HG03064 (cell line): ENCODE measurements at regions not wholly inside any gene's neighbourhood (a gene's known extent, or its start where the extent isn't known, plus 50 kb on each side); places are given as distances from the start of the nearest gene placed in this dataset.
"Not testable (repeated sequence)": the region's sequence is repeated elsewhere in the genome, so short reads cannot be mapped to it uniquely, and the experiment has no call there.

Source experiments
- ATAC-seq: cut with Tn5 transposase; IDR thresholded peaks from one replicate; pipeline ENCODE4 v1.9.1; 2021; ENCODE audit warnings: low read depth; ENCODE audit not compliant: unreplicated experiment

DNA sequence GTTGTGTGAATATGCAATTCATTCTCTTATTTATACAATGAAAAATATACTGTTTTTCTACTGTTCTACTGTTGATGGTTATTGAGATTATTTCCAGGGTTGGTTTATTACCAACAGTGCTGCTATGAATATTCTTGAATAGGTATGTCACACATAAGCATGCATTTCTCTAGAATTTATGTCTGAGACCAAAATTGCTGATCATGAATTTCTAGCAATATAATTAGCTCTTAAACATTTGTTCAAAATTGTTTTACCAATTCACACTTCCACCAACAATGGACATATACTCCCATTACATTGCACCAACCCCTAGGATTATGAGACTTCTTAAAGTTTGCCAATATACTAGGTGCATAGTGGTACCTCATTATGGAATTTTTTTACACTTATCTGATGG is 164.1 kb upstream of the KCNQ5 start:
- ATAC-seq, result no peak

DNA sequence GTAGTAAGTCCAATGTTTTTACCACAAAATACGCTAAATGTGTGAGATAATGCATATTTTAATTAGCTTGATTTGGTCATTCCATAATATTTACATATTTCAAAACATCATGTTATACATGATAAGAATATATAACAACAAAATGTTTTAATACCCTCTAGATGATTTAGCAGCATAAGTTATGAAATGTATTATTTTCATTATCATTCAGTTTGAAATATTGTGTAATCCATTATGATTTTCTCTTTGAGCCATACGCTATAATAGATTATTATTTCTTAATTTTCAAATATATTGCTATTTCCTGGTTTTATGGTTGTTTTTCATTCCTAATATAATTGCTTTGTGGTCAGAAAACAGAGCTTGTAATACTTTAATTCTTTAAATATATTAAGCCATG is 163.3 kb upstream of the KCNQ5 start:
- ATAC-seq, result no peak

DNA sequence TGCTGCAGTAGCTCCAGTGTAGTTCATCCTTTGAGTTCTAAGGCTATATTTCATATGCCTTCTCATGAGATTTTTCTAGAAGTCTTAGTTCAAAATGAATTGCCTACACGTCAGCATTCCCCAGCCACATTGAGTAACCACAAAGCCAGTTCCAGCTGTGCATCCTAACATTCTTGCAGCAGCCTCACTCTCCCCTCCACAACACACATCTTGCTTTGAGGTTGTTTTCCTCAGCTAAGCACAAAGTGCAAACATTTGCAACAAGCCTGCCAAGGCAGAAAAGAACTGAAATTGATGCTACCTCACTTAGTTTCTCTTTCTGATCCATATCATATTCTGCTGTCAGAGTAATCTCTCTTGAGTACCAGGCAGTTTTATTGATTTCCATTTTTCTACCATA is 160.7 kb upstream of the KCNQ5 start:
- no peak for ATAC-seq

DNA sequence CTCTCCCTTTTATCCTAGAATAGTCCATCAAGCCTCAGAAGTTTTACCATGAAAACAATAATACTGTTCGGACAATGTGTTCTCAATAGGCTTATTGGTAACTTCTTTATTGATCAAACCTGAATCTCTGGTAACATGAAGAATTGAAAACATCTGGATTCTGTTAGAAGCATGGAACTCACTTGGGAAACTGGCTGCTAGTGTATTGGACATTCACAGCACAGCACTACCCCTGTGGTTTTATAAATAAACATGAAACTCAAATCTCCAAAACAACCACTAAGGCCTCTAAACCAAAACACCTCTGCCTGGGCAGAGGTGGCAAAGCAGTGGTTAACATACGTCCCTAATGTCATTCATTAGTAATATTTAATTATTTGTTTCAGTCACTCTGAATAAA is 157.6 kb upstream of the KCNQ5 start:
- ATAC-seq, result no peak

DNA sequence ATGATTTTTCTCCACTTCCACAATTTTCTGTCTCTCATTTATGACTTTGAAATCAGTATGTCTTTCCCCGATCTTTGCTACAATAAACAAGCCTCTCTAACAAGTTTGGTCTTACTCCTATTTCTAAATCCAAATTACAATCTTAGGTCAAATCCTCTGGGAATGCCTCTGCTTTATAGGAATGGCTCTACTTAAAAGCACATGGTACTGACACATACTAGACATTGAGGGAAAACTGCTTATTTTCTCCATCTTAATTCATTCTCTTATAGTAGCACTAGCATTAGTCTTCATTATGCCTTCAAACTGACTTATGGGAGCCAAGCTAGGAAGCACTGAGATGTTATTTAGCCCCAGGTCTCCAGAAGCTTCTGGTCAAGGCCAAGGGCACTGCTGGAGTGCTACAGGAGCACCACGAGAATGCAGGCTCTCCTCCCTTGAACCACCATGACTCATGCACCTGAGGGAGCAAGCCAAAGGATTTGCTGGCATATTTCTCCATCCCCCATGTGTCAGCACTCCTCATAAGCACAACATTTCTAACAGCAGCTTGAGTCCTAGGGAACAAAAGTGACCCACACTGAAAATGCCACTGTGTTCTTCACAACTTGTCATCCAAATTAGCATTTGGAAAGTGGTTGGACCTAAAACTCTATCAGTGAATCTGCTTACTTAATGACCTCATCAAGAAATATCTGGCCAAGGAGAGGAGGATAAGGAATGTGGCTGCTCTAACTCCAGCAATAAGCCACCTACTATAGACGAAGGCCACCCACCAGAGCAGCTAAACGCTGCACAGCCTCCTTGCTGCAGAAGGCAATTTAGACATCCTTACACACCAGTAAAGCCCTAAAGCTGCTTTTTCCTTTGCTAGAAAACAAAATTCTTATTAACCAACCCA is 156.8 kb upstream of the KCNQ5 start:
- no peak for ATAC-seq

DNA sequence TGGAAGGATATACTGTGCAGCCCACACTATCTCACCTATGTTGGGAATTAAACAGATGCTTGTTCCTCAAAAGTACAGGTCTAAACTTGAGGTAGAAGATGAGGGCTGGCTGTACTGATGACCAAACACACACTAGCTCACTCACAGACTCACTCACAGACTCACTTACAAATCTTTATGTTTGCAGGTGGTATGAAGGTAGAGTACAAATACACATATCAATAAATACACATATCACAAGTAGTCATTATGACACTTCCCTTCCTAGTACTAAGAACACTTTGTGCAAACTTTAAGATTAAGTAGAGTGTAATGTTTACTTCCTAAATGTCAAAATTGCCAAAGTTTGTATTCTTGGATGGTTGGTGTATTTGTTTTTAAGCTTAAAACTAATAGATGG is 155.4 kb upstream of the KCNQ5 start:
- no peak for ATAC-seq

DNA sequence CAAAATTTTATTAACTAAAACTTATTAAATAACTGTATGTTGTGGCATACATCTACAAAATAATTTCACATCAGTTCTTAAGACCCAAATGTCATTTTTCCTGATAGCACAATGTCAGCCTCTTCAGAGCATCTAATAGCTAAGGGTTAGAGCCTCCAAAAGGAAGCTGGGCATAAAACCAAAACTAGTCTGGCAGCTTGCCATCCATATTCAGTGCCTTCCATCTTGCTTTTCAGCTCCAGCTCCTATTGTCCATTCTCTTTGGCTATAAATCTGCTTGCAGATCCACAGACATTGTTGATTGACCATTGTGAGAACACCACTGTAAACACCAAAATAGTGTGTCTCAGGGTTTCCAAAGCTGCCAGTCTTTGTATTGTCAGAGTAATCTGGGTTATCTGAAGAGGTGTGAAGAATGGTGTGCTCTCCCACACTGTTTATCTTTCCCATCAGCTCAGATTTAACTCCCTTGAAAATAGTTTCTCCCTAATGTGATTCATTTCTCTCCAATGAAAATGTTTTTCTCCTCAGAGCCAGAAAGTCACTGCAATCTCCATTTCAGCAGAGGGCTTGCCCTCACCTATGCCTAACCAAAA is 154.8 kb upstream of the KCNQ5 start:
- ATAC-seq, result no peak

DNA sequence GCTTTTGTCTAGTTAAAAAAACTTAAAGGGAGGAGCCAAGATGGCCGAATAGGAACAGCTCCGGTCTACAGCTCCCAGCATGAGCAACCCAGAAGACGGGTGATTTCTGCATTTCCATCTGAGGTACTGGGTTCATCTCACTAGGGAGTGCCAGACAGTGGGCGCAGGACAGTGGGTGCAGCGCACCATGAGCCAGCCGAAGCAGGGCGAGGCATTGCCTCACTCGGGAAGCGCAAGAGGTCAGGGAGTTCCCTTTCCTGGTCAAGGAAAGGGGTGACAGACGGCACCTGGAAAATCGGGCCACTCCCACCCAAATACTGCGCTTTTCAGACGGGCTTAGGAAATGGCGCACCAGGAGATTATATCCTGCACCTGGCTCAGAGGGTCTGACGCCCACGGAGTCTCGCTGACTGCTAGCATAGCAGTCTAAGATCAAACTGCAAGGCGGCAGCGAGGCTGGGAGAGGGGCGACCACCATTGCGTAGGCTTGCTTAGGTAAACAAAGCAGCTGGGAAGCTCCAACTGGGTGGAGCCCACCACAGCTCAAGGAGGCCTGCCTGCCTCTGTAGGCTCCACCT is 152.4 kb upstream of the KCNQ5 start:
- ATAC-seq, result not testable (repeated sequence)

DNA sequence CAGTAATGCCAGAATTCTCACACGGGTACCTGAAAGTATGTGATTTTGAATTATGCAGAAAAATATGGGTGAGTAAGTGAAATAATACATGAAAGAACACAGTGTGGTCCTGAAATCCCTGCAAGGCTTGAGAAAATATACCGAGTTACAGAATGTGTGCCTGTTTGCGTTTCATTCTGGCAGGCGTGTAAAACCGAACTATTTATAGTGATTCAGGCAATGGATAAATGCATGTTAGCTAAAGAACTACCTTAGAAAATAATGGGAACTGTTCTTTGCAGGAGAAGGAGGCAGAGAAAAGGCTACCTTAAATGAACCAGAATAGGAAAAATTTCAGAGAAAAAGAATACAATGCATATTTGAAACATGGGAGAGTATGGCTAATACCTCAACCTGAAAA is 145.8 kb upstream of the KCNQ5 start:
- no peak for ATAC-seq

DNA sequence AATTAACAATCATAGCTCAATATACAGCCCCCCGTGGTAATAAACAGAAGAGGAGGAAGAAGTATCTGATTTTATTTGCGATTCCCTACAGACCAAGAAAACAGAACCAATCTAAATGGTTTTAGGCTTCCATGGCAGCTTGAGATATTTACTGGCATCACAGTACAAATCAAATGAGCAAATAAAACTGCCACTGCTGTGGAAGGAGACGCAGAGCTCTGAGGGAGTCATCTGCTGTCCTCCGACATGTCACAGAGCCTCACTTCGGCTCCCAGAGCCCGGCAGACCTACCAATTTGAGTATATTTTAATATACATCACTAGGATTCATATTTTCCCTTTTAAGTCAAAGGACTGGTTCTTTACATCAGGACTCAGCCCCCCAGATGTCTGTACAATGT is 145.2 kb upstream of the KCNQ5 start:
- ATAC-seq, result no peak

DNA sequence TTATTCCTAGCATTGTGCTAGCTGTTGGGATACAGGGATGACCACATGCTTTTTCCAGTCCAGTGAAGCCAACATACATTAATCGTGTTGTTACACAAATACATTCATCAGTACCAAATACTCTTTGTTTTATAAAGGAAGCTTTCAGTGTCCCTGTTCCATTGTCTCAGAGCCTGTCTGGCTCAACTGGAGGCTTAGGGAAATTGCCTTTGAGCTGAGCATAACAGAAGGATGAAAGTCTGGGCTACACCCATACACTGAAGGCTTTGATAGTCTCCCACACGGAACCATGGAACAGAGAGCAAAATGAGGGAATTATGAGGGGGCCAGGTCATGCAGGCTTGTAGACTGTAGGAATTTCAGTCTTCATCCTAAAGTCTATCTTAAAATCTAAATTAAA is 126.4 kb upstream of the KCNQ5 start:
- ATAC-seq, result no peak

DNA sequence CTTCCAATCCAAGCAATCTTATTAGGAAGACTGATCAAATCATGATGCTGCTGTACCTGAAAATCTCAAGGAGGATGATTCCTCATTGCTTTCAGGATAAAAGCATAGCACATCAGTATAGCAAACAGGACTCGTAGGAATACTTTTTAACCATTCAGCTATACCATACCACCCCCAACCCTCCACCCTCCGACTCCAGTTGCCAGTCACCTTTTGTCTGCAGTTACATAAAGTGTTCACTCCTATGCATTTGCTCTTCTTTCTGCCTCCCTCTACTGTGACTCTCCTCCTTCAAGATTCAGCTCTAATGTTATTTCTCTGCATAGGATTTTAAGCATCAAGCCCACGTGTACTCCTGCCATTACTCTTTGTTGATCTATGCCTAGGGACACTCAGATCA is 124.7 kb upstream of the KCNQ5 start:
- no peak for ATAC-seq

DNA sequence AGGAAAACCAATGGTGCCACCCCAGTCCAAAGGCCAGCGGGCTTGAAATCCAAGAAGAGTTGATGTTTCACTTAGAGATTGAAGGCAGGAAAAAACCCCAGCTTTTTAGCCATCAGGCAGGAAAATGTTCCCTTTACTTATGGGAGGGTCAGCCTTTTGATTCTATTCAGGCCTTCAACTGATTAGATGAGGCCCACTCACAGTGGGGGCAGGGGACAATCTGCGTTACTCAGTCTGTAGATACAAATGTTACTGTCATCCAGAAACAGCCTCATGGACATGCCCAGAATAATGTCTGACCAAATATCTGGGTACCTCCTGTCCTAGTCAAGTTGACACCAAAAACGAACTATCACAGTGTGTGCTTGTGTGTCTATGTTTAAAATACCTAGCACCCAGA is 121.2 kb upstream of the KCNQ5 start:
- ATAC-seq, result no peak

DNA sequence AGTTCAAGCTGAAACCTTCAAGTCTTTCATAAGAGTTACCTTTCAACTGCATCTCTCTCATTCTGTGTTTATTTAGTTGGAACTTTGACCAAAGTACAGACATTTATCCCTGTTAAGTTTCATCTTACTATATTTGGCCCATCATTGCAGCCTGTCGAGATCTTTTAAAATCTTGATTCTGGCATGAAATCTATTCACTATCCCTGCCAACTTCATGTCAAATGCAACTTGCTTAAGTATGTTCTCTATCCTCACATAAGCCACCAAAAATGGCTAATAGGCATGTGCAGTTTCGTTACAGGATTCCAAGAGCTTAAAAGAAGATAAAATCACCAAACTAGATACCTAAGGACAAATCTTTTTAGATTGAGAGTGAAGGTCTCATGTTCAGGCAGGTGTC is 117.5 kb upstream of the KCNQ5 start:
- ATAC-seq, result no peak

DNA sequence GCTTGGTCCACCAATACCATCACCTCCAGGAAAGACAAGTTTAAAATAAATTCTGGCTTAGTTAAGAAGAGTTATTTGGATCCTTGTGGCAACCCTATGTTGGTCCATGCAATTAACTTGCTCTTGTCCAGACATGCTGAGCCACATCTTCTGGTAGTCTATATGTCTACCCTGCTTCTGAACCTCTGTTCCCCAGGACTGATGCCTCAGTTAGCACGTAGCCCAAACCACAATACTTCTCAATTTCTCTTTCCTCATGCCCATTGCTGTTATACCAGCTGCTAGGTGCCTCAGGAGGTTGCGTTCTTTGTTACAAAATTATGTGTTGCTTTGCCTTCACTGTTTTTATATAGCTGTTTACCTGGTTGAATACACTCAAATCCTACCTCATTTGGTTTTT is 116.4 kb upstream of the KCNQ5 start:
- ATAC-seq, result no peak

DNA sequence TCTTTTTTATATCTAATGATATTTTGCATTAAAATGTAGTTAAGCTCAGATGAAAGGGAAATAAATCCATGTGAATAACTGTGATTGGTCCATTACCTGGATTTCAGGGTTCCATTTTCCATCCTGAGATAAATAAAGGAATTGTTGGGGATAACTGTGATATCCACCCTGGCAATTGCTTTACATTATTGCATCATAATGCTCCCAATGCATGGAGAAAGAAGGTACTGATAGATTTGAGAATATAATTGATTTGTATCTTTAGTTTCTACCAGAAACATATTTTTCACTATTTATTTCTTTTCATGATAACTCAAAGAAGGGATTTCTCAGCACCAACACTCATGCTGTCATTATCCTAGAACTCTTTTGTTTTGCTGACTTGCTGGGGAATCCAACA is 102.0 kb upstream of the KCNQ5 start:
- ATAC-seq, result no peak

DNA sequence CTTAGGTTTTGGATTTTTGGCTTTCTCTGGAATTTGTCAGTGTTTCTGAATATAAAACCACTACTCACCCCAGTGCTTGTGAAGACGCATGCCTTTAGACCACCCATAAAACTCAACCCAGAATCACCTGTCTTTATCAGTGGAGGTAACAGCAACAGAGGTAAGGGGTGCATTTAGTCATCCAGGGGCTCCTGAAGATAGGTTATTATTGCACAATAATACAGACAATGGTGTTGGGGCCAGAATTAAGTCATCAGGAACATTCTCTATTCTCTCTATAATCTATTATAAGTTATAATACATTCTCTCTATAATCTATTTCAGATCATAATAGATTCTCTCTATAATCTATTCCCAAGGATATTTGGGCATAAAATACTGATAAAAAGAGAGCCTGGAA is 100.2 kb upstream of the KCNQ5 start:
- ATAC-seq, result no peak

DNA sequence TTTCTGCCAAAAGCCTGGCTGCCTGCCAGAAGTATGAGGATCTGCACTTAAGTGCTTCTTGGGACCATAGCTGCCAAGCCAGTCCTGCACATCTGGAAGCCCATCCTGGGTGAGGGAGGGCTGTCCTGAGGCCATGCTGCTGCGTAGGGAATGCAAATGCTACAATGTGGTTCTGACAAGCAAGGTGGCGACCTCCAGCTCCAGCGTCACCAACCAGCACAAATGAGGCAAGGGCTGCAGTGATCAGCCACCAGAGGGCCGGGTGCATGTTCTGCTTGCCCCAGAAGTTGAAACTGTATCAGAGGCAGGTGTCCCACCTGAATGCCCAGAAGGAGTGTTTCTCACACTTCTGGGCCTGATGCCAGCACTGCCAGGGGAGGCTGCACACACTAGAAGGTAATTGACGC is 99.1 kb upstream of the KCNQ5 start:
- ATAC-seq, result peak; percentile 67

DNA sequence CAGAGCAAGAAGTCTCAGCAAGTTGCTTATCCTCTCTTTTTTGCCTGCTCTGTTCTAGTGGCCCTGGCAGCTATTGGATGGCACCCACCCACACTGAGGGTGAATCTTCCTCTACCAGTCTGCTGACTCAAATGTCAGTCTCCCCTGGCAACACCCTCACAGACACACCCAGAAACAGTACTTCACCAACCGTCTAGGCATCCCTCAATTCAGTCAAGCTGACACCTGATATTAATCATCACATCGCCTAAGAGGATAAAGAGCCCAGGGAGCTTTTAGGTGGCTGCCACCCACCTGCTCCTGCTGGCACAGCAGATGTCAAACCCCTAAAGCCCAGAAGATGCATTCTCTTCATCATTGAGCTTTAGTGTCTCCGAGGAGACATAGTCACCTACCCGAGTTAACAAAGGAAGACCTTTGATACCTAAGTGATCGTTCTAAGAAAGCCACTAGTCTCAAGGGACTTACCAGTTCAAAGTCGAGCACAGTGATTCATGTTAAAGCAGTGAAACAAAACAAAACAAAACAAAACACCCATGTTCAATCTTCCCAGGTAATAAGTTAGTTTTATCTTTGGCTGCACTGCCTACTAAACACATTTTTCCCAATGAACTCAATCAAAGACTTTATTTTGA is 97.7 kb upstream of the KCNQ5 start:
- ATAC-seq, result peak; percentile 61

DNA sequence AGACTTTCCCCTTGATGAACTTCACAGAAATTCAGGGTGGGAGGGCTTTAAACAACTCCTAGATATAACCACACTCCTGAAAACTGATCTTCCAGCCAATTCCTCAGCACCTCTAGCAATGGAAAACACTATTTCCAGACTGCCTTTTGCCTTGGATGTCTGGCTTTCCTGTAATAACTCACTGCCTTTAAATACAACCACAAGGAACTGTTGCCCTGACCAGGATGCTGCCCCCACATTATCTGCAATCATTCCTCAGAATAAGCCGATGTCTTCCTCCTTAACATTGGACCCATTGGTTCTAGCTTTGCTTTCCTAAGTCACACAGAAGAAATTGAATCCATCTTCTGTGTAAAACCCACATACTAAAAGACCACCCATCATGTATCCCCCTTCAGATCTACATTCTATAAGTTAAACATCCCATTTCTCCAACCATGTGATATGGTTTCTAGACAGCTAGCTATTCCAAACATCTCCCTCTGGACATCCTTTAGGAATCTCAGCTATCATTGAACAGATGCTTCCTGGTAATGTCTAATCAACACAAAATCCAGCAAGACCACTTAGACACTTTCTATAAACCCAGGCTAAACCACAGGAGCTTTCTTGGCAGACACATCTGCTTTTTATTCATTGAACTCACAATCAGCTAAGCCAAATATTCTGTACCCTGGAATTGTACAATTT is 95.9 kb upstream of the KCNQ5 start:
- ATAC-seq, result no peak

DNA sequence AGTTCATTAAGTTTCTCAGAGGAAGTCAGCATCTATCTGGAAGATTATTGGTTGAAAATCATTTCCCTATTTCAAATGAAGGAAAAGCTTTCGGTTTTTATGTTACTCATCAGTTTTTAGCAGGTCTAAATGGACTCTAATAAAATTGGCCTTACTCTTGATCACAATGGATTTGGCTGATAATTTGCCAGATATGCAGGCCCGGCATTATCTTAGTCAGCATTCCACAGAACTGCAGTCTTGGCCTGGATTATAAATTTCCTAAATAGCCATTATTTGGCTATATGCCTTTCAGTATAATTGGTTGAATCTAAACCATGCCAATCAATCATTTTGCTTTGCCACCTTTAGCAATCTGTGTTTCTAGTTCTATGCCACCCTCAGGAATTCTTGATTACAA is 91.7 kb upstream of the KCNQ5 start:
- ATAC-seq, result no peak
